Muscle of back (tissue), 3 donors: ENCODE measurements at regions not wholly inside any gene's neighbourhood (a gene's known extent, or its start where the extent isn't known, plus 50 kb on each side); places are given as distances from the start of the nearest gene placed in this dataset.

Experiments used
- DNase-seq, 3 donors: peaks; one replicate each; pipeline versions ENCODE4 v3.0.0 to v3.0.0-alpha.2; 2013

DNA sequence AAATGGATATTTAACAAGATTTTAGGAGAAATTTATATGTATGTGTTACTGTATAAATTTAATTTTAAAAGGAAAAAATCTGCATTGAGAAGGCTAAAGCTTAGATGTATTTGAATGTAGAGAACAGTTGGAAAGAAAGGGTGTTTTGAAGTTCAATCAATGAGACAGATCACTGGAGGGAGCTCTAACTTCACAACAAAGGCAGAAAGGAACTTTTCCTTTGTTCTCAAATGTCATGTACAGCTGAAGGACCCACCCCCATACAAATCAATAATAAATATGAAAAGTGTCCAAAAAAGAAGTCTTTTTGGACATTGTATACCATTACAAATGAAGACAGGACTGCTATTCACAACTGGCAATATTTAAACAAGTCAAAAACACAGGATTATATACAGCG, 403.4 kb downstream of the DNAJB9 start:
- peak; percentile 7 to 48 (median 21) for DNase-seq

DNA sequence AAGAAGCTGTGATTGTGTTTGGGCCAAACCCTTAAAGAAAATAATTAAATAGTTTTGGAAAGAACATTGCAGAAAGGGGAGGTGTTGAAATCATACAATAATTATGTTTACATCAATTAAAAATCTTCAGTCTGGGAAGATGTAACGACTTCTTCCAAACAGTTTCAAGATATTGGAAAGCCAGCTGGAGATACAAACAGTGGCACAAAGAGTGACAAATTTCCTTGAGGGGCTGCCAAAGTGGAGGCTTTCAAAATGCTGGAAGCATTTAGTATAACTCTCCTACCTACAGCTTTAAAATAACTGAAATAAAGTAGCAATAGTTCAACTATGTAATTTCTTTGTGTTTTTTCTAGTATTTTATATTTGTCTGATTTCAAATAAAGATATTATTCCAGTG, 405.0 kb downstream of the DNAJB9 start:
- DNase-seq, result no peak

DNA sequence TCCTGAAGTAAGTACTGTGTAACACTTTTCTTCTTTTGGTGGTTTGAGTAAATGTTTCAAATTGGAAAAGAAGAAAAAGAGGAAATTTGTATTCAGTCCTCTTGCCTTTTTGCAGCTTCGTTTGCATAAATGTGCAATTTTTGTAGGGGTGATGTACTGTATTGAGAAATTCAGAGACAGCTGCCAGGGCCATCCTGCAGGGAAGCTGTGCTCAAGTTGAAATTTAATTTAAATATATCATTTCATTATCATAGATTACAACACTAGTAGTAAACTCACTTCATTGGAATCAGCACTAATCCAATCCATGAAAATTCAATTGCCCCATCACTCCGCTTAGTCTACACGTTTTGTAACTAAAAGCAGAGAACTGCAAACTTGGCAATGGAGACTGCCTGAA, 415.4 kb downstream of the DNAJB9 start:
- DNase-seq, result no peak

DNA sequence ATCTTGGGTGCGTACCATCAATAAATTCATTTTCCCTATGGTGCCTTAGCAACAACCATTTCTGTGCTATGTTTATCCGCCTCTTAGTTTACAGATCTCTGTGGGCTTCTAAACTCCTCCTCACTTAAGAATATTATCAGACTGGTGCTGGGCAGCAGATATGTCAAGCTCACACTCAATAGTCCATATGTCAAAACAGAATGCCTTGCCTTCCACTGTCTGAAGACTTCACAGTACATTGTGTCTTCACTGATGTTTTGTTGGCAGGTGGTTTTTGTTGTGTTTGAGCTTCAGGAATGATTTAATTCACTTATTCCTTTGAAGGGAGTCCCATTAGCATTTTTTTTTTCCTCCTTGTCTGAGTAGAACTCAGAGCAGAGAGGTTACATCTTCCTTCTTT, 419.6 kb downstream of the DNAJB9 start:
- no peak for DNase-seq

DNA sequence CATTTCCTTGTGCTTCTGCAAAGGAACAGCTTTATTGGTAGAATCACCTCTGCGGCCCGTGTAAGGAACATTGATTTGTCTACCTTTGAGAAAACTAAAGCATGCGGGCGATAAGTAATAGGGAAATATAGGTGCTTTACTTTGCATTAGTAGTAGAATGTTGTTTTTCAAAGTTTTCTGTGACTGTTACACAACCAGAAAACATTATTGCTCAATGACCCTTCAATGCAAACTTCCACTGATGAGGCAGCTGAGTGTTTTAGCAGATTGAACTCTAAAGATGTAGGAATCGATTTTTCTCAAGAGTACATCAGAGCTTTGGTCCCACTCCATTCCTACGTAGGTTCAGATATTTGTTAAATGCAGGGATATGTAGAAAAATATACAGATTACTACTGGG, 427.8 kb downstream of the DNAJB9 start:
- no peak for DNase-seq

DNA sequence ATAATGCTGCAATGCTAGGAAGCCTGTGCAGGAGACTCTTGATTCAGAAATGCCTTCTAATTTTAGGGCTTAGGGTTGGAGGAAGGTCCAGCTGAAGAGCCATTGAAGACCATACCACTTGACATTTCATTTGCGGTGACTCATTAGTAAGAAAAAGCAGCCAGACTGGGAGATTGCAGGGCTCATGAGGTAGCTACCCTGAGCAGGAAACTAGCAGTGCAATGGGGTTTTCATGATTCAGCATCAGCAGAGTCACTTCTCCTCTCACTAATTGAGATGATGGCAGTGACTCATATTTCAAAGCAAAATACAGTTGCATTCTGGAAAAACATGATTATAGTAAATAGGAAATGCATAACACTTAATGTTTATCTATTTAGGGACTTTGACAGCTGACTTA, 434.1 kb downstream of the DNAJB9 start:
- DNase-seq, result no peak

DNA sequence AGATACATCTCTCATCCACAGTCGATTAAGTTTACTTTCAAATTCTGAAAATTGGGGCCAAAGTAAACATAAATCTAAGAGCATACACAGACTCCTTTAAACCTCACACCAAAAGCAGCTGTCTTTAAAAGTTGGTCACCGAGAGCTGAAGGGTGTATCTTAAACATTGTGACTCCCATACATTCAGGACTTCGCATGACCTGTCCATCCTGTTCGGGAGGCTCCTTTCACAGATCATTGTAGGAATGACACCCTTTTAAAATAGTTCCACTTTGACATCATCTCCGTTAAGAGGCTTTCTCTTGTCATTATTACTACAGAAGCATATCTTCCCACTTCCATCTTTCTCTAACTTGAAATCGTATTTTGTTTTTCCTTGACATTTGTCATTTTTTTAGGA, 440.0 kb downstream of the DNAJB9 start:
- no peak for DNase-seq

DNA sequence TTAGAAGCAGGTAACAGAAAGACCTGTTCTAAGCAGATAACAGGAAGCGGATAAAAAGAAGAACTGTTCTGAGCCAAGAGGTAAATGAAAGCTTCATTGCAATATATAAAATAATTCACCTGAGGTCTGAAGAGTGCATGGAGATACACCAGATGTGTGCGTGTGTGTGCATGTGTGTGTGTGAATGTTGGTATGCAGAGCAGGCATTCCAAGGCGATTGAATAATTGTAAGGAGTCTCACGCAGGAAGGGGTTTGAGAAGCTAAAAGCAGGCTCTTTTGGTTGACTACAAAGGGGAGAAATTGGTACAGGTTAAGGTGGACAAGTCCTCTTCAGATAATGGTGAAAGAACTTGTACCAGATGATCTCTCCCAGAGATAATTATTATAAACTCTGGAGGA, 450.6 kb downstream of the DNAJB9 start:
- no peak for DNase-seq

DNA sequence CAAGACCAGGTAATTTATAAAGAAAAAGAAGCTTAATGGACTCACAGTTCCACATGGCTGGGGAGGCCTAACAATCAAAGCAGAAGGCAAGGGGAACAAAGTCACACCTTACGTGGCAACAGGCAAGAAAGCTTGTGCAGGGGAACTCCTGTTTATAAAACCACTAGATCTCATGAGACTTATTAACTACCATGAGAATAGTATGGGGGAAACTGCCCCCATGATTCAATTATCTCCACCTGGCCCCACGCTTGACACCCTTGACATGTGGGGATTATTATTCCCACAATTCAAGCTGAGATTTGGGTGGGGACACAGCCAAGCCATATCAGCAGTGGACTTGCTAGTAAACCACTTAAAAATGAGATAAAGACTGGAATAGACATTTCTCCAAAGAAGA, 451.7 kb downstream of the DNAJB9 start:
- no peak for DNase-seq

DNA sequence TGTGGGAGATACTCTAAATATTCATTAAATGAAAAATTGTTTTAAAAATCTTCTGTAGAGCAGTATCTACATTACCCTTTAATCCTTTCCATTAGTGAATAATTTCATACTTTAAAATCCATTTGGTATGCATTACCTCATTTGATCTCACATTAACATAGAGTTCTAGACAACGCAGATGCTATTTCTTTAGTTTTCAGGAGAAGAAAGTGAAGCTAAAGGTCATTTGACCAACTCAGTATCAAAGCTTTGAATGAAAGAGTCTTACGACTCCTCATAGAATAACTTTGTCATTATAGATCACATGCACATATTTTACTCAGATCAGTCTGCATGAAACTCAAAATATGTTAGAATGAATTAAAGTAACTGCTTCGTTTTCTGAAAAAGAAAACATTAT, 460.2 kb downstream of the DNAJB9 start:
- no peak for DNase-seq

DNA sequence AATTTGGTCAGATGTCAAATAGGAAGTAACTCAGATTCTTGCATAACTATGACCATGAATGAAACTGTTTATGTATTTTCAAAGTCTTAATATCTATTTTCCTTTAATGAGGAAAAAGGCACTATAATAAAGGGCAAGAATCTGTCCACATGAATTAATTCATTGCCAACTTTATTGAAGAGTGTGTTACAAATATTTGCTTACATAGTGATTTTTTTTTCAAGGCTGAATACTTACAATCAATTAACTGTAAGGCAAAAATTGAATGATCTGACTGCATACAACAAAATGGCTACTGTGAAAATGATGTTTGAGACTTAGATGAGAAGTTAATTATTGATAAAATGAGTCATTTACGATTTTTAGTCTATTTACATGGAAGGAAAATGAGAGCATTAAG, 475.0 kb downstream of the DNAJB9 start:
- no peak for DNase-seq

DNA sequence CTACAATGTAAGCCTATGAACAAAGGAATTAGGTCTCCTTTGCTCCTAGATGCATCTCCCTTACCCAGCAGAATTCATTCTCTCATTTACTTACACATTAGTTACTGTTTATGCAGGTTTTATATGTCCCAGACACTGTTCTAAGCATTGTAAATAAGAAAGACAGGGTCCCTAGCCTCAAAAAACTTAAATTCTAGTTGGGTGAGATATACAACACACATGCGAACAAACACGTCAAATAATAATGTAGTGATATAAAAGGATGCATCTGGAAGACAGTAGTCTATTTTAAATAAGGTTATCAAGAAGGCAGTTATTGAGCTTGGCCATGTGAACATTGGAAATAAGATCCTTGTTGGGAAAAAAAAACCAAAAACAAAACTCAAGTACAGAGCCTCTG, 479.7 kb downstream of the DNAJB9 start:
- DNase-seq, result no peak

DNA sequence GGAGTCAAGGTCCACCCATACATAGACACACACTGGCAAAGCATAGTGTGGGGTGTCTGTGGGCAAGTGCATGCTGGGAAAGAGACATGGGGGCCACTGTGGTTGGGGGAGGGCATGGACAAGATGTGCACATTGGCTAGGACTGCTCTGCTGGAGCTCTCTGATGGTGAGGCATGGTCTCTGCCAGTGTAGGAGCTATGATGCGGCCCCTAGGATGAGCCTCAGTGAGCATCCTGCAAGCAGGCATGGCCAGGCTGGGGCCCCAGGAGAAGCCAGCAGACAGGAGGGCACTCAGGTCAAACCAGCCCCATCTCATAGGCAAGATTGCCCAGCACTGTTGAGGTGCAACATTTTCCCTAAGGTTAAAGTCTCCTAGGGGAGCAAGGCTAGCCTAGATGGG, 489.4 kb downstream of the DNAJB9 start:
- no peak for DNase-seq

DNA sequence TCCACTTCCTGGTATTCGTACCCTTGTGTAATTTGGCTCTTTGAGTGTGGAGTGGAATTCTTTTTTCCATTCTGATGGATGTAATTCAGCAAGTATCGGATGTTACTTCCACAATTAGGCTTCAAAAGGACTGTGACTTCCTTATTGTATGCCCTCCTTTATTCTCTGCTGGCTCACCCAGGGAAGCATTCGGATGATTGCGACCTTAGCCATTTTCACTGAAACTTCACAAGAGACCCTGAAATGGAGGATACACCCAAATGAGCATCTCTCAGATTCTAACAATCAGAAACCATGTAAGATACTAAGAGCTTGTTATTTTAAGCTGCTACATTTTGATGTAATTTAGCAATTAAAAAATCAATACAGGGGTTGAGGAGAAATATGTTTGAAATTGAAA, 493.1 kb downstream of the DNAJB9 start:
- DNase-seq, result no peak

DNA sequence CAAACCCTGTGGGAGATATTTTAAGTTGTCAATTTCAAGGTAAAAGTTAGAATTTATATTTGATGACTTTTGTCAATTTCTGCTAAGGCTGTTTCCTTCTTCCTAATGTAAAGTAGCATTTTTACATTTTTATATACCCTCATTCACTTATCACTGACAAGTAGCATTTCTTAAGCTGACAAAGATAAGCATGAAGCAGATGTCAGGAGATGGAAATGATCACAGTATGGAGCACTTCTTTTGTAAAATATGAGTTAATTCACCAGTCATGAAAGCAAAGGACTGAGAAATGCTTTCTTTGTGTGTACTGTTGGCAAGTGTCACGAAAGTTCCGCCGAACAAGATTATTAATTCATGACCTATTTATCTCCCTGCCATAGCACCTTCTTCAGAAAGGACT, 503.9 kb downstream of the DNAJB9 start:
- no peak for DNase-seq

DNA sequence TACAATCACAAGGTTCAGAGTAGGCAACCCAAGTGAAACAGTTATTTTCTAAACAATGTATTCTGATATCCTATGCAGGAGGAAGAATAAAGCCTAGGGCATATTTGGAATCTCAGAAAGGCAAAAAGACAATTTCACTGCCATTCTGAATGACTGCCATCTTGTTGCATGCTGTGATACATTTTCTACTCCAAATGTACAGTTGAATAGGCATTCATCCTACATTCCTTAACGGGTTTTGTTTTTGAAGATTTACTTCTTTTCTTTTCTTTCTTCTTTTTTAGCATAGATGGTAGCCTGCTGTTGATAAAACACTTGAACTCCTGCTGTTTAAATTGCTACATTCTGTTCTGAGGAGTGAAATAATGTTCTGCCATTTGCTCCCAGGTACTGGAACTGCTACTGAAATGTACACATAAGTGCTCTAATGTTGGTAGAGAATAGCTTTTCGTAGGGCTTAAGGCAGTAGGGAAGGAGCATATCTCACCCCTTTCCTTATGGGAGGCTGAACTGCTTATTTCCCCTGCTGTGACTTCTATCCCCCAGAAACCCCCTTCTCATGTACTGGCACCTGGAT, 506.8 kb downstream of the DNAJB9 start:
- no peak for DNase-seq

DNA sequence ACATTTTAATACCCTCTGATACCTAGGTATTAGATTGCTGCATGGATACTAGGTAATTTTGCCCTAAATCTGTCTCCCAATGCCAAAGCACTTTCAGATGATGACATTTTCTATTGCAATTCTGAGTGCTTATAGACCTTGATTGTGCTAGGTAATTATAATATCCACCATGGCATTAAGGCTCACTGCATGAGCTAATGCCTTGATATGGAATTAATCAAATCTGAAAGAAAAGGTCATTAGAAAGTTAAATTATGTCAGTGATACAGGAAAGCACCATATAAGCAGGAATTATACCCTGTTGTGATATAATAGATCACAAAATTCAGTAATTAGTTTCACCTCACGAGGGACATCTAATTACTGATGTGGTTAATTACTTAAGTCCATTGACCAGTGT, 521.4 kb downstream of the DNAJB9 start:
- peak in 1 of 3 donors; percentile 1 for DNase-seq

DNA sequence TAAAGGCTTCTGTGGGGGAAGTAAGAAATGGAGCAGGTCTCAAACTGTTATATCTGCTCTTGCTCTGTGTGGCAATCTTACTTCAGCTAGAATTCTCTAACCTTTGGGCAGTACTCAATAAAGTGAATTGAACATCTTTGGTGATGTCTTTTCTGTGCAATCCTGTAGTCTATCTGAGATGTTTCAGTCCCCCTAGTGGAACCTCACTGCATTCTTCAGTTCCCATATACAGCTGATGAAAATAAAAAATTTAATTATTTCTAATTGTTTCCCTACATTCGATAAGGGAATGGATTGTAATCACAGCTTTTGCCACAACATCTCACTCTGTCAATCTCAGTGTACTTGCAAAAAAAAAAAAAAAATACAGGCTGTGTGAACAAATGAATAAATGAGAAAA, 522.6 kb downstream of the DNAJB9 start:
- no peak for DNase-seq

DNA sequence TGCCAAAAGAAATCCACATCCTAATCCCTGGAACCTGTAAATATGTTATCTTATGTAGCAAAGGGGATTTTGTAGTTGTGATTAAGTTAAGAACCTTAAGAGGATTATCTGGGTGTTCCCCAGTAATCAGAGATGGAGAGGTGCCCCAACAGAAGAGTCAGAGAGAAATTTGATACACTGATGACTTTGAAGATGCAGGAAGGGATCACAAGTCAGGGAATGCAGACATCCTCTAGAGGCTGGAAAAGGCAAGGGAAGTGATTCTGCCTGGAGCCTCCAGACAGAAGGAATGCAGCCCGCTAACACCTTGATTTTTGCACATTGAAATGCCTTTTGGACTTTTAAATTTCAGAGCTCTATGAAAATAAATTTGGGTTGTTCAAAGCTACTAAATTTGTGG, 531.7 kb downstream of the DNAJB9 start:
- no peak for DNase-seq

DNA sequence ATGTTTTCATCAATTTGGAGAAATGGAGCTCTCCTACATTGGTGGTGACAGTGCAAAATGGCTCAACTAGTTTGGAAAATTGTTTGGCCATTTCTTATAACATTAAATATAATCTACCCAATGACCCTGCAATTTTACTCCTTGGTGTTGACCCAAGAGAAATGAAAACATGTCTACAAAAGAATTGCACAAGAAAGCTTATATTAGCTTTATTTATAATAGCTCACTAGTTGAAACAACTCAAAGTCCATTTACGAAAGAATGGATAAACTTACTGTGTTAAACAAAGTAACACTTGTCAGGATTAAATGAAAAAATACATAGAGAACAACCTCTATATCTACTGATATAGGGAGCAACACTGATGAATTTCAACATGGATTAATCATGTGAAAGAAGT, 539.9 kb downstream of the DNAJB9 start:
- no peak for DNase-seq

DNA sequence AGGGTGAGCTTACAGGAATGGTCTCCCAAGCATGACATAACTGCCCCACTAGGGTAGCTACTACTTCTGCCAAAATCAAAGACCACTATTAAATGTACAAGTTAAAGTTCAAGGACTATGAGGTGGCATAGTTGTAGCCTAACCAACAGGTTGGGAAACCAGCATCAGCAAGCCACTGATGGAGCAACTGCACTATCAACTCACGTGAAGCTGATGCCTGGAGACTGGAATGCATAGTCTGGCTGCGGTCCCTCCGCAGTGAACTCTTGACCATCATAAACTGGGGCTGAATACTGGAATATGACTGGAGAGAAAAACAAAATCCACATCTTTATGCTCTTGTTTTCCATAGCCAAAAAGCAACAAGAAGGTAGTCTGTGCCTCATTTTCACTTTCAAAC, 541.4 kb downstream of the DNAJB9 start:
- DNase-seq, result no peak

DNA sequence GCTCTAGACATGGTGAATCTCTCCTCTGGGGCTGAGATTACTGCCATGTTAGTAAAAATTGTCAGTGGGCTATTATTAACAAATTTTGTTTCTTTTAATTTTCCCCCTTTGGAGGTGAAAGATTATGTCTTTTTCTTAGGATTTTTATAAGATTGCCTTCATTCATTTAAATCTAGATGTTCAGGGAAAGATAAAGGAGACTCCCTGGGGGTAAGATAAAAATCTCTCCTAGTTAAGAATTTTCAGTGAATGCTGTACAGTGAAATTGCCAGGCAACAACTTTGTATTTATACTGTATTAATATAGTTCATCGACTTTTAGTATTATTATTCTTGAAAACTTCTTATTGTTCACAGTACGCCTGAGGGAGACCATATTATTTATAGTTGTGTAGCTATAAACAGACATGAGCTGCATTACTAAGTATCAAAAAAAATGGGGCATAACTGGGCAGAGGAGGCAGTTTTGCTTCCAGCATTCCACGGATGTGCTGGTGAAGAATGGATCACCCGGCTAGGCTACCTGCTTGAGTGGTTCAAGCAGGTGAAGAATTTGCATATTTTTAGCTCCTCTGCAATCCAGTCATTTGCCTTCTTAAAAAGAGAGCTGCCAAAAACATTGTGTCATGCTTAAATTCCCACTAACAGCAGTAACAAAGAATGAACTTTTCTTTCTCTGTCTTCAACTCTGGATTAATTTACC, 552.1 kb downstream of the DNAJB9 start:
- DNase-seq, result peak in 1 of 3 donors; percentile 15

DNA sequence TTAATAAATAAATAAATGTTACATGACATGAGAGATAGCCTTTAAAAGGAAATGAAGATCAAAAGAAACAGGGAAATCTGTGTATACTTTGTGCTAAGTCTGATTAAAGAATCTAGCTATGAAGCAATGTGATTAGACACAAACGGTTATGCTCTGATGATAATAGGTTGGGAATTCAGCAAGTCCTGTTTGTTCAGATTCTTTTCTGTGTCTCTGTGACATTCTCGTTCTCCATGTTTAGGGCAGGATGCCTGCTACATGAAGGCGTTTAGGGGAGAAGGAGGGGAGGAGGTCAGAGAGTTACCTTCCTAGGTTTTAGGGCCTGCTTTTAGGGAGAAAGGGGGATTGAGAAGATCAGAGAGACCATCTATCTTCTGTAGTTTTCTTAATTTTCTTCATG, 555.3 kb downstream of the DNAJB9 start:
- DNase-seq, result no peak

DNA sequence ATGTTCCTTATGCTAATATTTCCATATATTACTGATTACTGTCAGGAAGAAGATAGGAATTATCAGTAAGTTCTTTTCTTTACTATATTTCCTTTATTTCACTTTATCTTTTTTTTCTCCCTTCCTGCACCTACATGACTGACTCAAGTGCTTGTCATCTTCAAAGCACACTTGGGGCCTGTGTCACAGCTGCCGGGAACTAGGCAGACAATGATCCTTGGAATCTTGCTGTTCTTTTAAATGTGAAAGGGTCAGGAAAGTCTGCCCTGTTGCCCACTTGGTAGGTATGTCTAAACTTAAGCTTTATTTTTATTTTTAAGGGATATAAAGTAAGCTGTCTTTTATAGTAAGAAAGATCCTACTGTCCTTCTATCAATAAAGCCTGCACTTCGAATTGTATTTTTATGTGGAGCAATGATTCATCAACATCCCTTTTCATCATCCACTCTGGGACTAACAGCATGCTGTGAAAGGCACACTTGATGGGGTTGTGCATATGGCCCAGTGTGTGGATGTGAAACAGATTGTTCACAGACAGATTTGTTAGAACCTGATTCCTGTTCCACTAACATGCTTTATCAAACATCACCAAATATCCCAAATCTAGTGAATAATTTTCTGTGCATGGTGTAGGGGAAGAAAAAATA, 556.9 kb downstream of the DNAJB9 start:
- DNase-seq, result no peak
